ENCODE measurements at regions not wholly inside any gene's neighbourhood (a gene's known extent, or its start where the extent isn't known, plus 50 kb on each side); places are given as distances from the start of the nearest gene placed in this dataset.

- Histone ChIP-seq H3K9me3 (no peaks in the 10 kb centered on the region), H3K4me3 (ENCODE audit: low read depth in 1 of 2, low read length in 1 of 2) (no peak overlapping the region), H3K27ac (no peak overlapping the region), H3K36me3 (no peaks in the 10 kb centered on the region), H3K27me3 (no peaks in the 10 kb centered on the region), H3K4me1 (ENCODE audit: control insufficient read depth in 1 of 2, insufficient read depth in 1 of 2, low read depth in 1 of 2, low read length in 1 of 2) (no peaks in the 10 kb centered on the region)
- TF ChIP-seq CTCF (IDR thresholded peaks at IDR 0.05): no peak
These were observed 426.5 kb upstream of the BRINP3 start for GRCh38 chr1:190904091-190904695.

GRCh38 chr1:190906206-190906725 lies 428.6 kb upstream of the BRINP3 start:
- H3K9me3 ChIP-seq: no peaks in the 10 kb centered on the region
- H3K36me3 ChIP-seq: no peaks in the 10 kb centered on the region
- no peak overlapping the region for H3K4me3 ChIP-seq (ENCODE audit: low read depth in 1 of 2, low read length in 1 of 2)
- no peak for TF ChIP-seq CTCF (IDR thresholded peaks at IDR 0.05)
- H3K27me3 ChIP-seq: no peaks in the 10 kb centered on the region
- no peaks in the 10 kb centered on the region for H3K4me1 ChIP-seq (ENCODE audit: control insufficient read depth in 1 of 2, insufficient read depth in 1 of 2, low read depth in 1 of 2, low read length in 1 of 2)
- no peak overlapping the region for H3K27ac ChIP-seq

GRCh38 chr1:190908246-190908645 lies 430.6 kb upstream of the BRINP3 start:
- Histone ChIP-seq H3K27me3 (no peaks in the 10 kb centered on the region), H3K9me3 (no peaks in the 10 kb centered on the region), H3K4me3 (ENCODE audit: low read depth in 1 of 2, low read length in 1 of 2) (no peak overlapping the region), H3K27ac (no peak overlapping the region), H3K4me1 (ENCODE audit: control insufficient read depth in 1 of 2, insufficient read depth in 1 of 2, low read depth in 1 of 2, low read length in 1 of 2) (no peaks in the 10 kb centered on the region), H3K36me3 (no peaks in the 10 kb centered on the region)
- TF ChIP-seq CTCF (IDR thresholded peaks at IDR 0.05): no peak

GRCh38 chr1:190908691-190909090 lies 431.0 kb upstream of the BRINP3 start:
- H3K4me3 ChIP-seq (ENCODE audit: low read depth in 1 of 2, low read length in 1 of 2): no peak overlapping the region
- H3K4me1 ChIP-seq (ENCODE audit: control insufficient read depth in 1 of 2, insufficient read depth in 1 of 2, low read depth in 1 of 2, low read length in 1 of 2): no peaks in the 10 kb centered on the region
- no peak for TF ChIP-seq CTCF (IDR thresholded peaks at IDR 0.05)
- H3K9me3 ChIP-seq: no peaks in the 10 kb centered on the region
- no peaks in the 10 kb centered on the region for H3K27me3 ChIP-seq
- H3K27ac ChIP-seq: no peak overlapping the region
- H3K36me3 ChIP-seq: no peaks in the 10 kb centered on the region

- no peaks in the 10 kb centered on the region for H3K9me3 ChIP-seq
- TF ChIP-seq CTCF (IDR thresholded peaks at IDR 0.05): no peak
- H3K27ac ChIP-seq: no peak overlapping the region
- no peaks in the 10 kb centered on the region for H3K27me3 ChIP-seq
- no peaks in the 10 kb centered on the region for H3K36me3 ChIP-seq
- no peaks in the 10 kb centered on the region for H3K4me1 ChIP-seq (ENCODE audit: control insufficient read depth in 1 of 2, insufficient read depth in 1 of 2, low read depth in 1 of 2, low read length in 1 of 2)
- no peak overlapping the region for H3K4me3 ChIP-seq (ENCODE audit: low read depth in 1 of 2, low read length in 1 of 2)
These were observed 458.3 kb upstream of the BRINP3 start for GRCh38 chr1:190935925-190936324.

Measured in neutrophil (primary cell).